ENCODE measurements at regions not wholly inside any gene's neighbourhood (a gene's known extent, or its start where the extent isn't known, plus 50 kb on each side); places are given as distances from the start of the nearest gene placed in this dataset.

DNA sequence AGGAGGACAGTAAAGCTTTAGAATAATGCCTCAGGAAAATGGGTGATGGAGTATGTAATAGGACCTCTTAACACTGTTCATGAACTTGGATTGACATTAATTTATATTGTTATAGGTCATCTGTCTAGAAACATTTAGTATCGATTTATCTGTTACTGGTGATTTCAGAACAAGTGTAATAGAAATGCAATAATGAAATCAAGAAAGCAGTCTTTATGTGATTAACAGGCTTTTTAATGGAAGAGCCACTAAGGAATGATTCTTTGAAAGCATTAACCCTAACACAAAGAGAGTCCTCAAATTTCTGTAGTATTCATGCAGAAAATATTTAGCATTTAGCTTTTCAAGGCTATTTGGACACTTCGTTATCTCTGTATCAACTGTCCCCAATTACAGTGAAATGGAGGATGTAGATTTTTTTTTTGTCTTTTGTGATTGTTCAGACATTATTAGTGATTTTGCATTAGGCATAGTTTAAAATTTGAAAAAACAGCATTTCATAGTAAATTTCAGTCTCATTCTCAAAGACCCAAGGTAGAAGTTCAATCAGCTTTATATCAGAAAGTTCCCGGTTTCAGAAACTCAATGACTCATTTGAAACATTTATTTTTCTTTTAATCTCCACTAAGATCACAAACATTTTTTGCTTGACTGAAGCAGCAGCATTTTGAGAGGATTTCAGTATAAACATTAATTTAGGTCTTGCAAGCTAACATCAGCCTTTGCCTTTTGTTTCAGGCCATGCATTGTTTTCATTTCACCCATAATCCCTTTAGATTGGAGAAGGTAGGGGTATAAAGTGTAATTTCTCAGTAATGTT is 56.3 kb downstream of the AGTR2 start:
- DNase-seq, result no peak

DNA sequence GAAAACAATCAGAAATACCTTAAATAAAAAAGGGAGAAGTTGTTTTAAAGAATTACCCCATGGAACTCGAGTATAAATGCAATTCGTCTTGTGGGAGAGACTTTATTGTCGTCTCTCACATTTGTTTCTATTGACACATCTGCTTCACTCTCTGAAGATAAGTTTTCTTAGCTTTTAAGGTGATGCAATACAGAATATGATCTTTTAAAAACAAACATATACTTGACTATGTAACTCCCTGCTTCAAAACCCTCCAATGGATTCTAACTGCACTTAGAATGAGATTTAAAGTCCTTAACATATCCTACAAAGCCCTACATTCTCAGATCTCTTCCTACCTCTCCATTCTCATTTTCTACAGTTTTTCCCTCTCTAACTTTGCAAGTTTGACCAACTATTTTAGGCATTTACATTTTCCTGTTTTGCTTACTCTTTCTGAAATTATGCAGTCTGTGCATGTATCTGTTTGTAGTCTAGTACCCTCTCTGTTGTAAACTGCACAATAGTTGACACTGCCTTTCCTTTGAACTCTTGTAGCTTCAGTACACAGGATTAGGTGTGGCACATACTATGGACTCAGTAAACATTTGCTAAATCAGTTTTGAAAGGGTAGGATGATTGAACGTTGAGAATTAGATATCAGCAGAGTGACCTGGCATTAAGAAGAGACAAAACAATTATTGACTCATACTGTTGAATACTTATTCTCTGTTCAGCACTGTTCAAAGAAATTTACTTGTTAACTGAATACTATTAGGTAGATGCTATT is 59.8 kb downstream of the AGTR2 start:
- DNase-seq, result no peak

DNA sequence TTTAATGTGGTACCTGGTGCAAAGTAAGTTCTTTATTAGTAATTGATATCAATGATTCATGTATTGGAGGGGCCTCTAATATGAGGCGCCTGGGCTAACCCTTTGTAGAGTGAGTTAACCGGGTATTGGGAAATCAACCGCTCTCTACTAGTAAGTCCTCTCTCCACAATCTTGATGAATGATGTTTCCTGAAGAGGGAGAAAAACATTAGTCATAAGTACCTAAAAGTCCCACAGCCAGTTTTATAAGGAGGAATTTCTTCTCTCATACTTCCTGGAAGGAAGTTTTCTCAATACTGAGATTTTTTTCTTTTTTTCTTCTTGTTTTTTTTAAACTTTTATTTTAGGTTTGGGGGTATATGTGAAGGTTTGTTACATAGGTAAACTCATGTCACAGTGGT is 62.3 kb downstream of the AGTR2 start:
- peak; percentile 0 to 19 for DNase-seq

DNA sequence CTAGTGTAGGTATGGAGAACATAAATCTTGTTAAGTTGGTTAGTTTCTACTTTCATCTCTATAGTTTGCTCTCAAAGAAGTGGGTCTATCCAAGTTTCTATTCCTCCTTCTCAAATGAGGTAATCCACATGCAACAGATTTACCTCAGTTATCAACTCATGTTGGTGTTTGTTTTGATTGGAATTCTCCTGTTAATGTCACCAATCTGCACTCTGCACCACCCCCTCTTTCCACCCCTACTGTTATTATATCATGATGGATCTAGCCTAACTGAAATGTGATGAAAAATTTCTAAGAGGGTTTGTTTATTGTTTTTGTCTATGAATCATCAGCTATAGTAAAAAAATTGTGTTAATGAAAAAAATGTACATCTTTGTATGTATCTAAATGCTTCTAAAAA is 66.1 kb downstream of the AGTR2 start:
- no peak for DNase-seq

DNA sequence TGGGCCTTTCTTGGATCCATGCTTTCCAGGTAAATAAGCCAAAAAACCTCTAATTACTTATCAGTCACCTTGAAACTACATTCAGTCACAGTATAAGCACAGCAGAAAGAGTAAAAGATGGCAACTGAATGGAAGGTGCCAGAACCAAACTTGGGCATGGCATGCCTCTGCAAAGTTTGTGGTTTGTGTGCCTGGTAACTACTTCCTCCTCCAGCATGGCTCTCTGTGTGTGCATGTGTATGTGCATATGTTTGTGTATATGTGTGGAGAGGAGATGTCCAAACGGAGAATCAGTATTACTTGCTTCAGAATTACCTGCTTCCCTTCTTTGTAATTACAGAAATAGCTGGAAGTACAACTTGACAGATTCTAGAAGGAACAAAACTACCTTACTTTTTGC is 67.5 kb downstream of the AGTR2 start:
- DNase-seq, result no peak

DNA sequence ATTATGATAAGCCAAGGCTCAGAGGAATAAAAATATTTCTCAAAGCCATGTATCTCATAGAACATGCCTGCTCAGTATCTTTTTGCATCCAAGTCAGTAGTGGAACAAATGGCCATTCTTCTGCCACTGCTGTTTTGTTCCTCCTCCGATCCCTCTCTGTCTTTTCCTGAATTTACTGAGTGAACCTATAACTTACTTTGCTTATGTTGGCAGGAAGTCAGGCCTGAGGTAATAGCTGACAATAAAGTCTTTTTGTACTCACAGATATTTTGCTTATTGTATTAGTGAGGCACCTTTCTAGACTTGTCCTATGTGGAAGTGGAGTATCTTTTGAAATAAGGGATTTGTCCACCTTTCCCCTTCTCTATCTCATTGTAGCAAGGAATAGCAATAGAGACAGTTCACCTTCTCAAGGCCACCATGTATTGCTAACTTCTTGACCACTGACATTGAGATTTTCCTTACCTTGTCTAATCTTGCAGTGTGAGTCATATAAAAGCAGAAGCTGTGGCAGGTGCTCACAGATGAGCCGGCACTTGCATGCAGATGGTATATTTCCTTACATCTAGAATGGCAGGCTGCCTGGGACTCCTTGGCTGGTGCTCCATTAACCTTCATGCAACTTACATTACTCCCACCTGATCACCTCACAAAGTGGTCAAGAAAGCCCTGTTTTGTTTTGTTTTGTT is 68.2 kb downstream of the AGTR2 start:
- no peak for DNase-seq

DNA sequence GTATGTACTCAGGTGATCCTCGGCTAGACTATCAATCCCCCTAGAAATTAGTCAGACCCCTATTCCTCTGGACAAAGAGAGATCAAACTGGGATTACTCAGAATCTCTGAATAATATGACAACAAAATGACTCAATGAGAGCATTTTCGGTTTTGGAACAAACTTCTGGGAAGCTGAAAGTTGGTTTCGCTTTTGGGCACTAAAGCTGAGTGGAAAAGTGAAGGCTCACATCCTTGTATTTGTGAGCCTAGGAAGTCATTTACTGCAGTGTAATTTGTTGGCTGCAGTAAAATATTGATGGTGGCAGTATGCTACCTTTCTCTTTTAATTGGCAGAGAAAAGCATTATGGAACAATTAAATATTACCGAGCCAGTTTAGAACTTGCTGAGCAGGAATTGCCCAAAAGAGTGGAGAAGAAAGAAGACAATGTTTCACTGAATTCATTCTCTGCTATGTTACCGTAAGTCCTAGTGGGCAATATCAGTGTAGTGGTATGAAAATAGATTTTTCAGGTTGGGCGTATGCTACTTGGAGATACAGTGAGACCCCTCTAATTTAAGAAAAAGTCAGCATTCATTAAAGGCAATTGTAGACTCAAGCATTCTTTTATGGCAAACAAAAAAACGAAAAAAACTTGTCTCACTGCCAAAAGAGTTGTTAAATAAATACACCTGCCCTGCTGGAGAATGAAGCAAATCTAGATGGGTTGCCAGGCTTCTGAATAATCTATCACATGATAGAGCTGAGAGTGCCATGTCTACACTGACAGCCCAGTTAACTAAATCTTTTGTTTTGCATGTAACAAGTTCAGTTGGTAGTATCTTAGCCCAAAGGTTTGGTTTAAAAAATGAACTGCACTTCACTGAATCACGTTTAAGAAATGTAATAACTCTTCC is 69.6 kb downstream of the AGTR2 start:
- no peak for DNase-seq

DNA sequence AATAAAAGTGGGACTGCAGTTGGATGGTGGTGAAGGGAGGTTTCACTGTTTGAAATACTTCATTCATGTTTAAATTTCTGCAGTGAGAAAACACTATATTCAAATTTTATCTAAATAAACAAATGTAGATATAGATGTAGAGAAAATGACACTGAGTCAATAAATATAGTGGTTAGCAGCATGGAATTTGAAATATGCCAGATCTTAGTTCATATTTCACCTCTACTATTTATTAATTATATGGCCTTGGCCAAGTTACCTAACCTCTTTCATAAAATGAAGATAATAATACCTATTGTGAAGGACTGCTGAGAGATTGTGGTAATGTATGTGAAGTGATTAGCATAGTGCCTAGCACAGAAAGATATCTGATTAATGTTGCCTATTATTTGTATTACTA is 70.5 kb downstream of the AGTR2 start:
- DNase-seq, result no peak

DNA sequence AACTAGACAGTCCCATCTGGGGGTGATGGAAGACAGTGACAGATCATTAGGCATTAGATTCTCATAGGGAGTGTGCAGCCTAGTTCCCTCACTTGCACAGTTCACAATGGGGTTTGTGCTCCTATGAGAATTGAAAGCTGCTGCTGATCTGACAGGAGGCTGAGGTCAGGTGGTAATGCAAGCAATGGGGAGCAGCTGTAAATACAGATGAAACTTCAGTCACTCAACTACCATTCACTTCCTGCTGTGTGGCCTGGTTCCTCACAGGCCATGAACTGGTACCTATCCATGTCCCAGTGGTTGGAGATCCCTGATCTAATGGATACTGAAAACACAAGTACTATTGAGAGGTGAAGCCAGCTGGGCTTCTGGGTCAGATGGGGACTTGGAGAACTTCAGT is 72.5 kb downstream of the AGTR2 start:
- DNase-seq, result no peak

DNA sequence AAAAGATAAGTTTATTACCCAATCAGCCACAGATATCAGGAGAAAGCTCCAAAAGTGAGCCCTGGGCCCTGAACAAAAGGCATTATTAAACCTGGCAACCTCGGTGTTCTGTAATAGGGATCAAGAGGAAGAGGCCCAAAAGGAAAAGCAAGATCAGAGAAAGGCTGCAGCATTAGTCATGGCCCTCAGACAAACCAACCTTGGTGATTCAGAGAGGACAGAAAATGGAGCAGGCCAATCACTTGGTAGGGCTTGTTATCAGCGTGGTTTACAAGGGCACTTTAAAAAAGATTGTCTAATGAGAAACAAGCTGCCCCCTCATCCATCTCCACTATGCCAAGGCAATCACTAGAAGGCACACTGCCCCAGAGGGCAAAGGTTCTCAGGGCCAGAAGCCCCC is 75.7 kb downstream of the AGTR2 start:
- no peak for DNase-seq

DNA sequence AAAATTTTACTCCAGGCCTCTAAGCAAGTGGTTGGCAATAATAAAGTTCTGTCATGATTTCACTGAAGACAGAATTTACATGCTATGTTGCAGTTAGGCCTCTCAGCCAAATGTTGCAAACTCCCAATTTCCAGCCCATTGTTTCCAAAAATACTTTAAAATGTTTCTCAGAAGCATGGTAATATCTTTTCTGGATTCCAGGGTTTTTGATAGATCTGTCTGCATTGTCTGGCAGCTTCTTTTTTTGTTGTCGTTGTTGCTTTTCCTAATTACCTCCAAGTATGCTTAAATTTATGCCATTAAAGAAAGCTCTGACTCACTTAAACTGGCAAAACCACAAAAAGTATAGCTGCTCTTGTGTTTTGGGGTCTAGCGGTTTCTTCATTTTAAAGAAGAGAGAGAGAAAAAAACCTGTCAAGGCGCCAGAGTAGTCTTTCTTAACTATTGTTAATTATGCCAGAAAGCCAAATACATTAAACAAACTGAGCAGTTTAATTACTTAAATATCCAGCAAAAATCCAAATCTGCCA is 97.0 kb downstream of the AGTR2 start:
- DNase-seq, result no peak

DNA sequence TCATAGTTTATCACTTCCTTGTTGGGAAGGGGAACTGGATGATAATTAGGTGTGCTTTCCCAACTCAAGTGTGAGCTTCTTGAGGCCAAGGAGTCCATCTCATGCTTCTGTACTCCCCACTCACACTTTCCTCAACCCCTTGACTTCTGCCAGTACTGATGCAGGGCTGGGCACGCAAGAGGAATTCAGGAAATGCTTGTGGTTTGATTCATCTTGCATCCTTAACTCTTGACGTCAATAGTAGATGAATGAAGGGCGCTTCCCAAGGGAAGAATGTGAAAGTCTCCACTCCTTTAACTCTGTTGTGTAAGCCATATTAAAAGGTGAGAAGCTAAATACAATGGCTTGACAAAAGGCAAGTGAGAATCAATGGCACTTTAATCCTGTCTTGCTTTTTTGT is 101.8 kb downstream of the AGTR2 start:
- peak; percentile 27 to 62 for DNase-seq

DNA sequence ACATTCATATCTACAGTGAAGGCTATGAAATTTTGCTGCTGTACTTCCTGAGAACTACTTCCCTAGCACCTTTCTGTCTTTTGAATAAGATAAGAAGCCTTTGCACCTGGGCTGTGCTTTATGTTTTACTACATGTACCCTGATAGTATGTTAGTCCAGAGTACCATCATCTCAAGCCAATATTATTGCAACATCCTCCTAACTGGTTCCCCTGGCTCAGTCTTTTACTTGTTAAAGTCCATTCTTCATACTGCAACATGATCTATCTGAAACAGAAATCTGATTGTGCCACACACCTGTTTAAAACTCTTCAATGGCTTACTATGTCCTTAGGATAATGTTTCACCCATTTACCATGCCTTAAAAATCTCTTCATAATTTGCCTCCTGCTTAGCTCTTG is 102.3 kb downstream of the AGTR2 start:
- no peak for DNase-seq

DNA sequence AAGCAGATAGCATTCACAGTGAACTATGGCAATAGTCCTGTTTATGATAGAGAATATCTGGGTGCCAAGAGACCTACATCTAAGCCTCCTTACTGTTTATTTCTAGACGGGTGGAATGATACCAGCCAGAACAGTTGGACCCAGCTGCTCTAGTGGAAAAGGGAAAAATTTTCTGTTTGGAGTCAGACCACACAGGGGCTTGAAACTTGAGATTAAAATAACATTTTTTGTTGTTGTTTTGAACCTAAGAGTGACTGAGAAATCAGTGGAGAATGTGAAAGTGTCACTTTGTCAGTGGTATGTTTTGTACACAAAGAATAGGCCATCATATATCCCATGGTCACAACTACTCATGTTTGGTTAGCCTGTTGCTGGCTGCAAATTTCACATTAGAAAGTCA is 105.7 kb downstream of the AGTR2 start:
- DNase-seq, result no peak

DNA sequence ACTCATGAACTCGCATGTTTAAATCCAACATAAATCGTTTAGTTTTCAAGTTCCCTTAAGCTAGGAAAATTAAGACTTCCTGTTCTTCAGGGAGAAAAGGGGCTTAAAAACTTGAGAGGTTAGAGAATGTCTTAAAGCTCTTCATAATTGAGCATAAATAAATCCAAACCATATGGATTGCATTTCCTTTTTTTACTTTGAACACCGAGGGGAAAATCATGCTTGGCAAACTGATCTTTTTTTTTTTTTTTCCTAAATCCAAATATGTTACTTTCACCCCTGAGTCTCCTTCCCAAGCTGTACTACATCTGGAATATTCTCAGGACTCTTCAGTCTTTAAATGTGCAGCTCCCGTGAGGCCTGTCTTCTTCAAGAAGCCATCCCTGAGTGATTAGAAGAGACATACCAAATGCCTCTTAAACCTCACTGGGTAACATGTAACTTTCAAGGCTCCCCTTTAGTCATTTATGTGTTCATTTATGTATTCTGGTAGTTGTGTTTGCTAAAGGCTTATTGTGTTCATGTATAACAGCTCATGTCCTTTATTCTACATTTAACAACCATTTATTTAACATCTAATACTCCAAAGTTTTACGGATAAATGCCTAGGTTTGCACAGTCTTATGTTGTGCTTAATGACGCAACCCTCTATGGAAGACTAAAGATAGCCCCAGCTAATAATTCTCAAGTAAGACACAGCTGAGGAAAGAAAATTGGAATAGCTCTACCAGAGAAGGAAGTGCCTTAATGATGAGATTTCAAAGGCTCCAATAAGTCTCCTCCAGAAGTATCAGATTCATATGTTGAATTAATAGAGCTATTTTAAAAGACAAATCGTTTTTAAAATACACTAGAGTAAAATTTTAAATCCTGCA is 107.0 kb downstream of the AGTR2 start:
- DNase-seq, result no peak

DNA sequence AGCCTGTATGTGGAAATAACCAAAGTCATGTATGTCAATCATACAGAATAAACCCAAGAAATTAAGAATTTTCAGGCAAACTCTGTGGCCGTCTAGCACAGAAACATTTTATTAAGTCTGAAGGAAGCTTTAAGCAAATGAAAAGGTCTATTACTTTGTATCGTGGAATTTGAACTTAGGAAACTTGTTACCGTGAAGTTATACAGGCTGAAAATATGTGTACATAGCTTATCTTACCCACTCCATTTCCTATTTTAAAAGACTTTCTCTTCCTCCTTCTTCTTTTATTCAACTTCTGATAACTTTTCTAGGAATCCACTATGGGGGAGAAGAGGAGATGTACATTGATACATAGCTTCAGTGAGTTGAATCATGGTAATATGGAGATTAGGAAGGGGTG is 108.3 kb downstream of the AGTR2 start:
- no peak for DNase-seq

DNA sequence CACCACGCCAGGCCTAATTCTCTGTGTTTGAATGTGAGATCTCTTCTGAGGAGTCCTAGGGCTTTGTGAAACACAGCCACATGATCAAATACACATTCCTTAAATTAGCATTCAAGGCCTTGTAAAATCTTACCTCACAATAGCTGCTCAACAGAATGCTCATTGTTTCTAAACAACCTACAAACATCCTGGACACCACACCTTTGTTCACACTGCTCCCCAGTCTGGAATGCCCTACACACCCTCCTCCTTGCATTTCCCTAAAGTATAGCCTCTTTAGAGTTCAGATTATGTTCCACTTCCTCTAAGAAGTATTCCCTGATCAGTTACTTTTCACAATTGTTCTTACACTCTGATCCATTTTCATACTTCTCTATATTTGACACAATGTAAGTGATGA is 110.6 kb downstream of the AGTR2 start:
- DNase-seq, result no peak

DNA sequence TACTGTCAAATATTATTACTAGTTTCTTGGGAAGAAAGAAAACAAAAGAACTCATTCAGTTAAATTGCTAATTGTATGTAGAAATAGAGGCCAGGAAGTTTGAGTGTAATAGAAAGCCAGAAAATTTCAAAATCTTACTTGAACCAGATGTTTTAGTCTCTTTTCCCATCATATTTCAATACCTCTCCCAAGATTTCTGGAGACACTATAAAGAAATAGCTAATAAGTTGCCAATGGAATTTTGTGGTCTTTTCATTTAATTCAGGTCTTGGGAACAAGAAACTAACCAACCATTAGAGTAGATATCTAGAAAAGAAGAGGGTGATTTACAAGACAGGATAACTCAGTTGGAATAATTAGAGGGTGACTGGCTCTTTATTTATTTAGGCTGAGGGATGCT is 112.2 kb downstream of the AGTR2 start:
- no peak for DNase-seq

DNA sequence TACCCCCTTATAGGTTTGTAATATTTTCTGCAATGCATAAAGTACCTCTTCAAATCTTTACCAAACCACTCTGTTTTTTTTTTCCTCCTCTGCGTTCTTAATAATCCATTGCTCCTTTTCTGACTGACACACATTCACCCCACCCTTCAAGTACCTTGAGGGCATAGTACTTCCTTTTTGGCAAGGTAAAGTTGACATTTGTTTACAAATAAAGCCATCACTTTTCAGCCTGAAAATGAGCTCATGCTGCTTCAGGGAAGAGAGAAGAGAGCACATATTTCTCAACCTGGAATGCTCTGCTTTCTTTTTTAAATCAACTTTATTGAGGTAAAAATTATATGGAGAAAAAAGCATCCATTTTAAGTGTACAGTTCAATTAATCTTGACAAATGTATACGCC is 113.9 kb downstream of the AGTR2 start:
- DNase-seq, result no peak

DNA sequence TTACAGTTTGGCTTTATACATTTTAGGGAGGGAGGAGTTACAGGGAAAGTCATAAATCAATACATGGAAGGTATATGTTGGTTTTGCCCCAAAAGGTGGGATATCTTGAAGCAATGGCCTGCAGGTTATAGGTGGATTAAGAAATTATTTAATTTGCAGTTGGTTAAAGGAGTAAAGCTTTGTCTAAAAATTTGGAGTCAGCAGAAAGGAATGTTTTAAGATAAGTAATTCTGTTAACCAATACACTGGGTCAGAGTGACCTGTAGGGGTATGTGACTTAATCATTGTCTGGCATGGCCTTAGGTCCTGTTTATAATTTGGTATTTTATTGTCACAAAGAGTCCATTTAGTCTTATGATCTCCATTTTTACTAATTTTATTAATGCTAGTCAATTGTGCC is 115.0 kb downstream of the AGTR2 start:
- DNase-seq, result no peak

DNA sequence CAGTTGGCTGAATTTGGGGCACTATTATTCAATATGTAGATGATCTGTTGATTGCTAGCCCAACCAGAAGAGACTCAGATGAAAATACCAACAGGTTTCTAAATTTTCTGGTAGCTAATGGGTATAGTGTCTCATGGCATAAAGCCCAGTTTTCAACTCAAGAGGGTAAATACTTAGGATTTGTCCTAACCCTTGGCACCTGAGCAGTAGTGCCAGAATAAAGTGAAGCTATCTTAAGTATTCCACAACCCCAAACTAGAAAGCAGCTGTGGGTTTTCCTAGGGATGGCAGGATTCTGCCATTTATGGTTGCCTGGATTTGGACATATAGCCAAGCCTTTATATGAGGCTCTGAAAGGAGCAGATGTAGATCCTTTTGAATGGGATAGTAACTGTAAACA is 119.0 kb downstream of the AGTR2 start:
- no peak for DNase-seq

DNA sequence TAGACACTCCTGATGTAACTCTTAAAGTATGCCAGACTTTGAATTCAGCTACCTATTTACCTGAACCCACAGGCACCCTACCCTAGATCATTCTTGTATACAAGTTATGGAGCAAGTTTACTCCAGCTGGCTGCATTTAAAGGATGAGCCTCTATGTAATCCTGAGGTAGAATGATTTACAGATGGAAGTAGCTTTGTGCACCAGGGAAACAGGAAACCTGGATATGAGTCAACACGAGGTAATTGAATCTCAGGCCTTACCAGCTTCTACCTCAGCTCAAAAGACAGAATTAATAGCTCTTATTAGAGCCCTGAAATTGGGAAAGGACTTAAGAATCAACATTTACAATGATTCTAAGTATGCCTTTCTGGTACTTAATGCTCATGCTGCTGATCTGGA is 119.8 kb downstream of the AGTR2 start:
- DNase-seq, result no peak
